OCI-M1 (cell line): ENCODE measurements at regions not wholly inside any gene's neighbourhood (a gene's known extent, or its start where the extent isn't known, plus 50 kb on each side); places are given as distances from the start of the nearest gene placed in this dataset.

Experiments used
- DNase-seq: peaks from one replicate; lab custom pipeline; 2025; lab: John Stamatoyannopoulos, UW

DNA sequence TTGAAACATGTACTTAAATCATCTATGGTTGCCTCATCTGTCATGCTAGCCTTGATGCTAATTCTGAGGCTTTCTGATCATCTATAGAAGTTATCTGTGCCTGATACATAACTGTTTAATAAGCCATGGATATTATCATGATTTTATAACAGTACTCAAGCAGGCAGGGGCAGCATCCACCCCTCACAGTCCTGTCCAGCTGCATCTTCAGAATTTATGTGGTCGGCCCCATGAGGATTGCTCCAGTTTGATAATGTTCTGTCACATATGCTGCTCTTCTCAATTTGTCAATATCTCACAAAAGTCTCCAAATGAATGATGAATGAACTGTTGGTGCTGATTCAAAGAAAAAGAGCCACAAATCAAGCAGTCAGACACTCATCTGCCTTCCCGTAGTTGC is 335.1 kb upstream of the POM121L12 start:
- DNase-seq = no peak

DNA sequence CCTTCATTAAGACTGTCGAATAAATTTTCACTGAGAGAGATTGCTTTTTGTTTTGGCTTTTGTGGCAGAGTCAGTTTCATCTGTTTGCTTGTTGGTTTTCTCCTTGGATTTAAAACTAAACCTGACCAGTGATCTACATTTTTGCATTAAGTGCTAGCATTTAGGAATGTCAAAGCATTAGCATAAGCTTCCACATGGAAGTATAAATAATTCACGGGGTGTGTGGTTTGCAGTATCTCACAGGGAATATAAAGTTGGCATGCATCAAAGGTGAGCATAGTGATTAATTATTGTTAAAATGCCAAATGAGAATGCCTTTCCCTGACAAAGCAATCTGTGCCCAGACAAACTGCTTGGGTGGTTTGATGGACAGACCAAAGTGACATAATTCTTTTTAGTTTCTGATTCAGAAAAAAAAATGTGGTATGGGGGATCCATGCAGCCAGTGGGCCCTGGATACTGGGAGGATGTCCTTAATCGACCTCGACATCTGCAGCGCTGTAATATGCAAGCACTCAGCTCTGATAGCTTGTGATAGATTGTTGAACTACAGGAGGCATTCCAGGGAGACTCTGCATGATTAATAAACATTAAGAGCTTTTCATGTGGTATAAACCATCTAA is 339.3 kb upstream of the POM121L12 start:
- DNase-seq = no peak

DNA sequence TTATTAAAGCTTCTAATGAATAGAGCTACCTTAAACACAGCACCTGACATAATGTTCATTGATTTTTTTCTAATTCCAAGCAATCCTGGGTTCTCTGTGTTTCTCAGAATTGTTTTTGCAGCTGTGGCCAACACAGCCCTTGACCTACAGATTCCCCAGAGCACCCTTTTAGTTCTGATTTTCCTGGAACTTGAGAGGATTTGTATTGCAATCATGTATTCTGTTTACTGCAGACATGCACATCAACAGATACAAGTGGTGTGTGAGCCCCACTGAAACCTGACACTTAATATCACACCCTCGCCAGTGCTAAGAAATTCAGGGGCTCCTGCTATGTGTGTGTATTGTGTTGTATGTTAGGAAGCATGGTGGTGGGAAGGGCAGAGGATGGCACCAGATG is 344.2 kb upstream of the POM121L12 start:
- no peak for DNase-seq

DNA sequence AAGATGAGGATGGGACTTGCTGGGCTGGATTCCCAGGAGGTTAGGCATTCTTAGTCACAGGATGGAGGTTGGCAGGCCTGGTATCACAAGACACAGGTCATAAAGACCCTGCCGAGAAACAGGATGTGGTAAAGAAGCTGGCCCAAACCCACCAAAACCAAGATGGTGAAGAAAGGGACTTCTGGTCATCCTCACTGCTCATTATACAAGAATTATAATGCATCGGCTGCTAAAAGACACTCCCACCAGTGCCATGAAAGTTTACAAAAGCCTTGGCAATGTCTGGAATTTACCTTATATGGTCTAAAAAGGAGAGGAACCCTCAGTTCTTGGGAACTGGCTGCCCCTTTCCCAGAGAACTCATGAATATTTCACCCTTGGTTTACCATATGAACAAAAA is 345.5 kb upstream of the POM121L12 start:
- no peak for DNase-seq

DNA sequence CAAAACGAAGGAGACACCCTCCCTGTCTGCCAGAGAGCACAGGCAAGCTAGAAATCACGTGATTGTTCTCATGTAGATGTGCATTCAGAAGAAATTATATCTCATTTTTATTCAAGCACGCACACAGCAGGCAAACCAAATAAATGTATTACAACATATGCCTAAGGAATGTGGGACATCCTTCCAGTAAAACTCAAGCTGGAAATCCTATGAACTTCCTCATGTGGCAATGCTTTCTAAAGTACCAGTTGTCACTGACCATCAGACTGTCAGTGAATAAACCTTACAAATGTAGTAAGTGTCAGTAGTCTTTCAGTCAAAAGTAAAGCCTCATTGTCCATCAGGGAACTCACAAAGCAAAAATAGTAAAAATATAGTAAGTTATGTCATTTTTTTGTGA is 350.1 kb upstream of the POM121L12 start:
- no peak for DNase-seq

DNA sequence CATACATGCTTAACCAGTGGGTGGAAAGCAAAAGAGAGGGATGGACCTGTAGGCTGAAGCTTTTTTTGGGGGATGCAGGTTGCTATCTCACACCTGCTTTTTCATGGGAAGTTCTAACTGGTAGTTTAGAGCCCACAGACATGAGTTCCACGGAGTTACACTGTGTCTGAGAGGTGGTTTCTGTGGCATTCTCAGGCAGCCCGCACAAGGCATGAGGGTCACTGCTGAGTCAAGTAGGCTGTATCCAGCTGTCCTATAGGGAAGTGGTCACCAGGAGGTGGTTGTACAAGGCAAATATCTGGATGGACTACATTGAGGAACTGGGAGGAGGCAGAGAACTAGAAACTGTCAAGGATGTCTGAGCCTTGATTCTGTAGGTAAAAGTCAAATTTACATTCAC is 351.0 kb upstream of the POM121L12 start:
- DNase-seq = no peak

DNA sequence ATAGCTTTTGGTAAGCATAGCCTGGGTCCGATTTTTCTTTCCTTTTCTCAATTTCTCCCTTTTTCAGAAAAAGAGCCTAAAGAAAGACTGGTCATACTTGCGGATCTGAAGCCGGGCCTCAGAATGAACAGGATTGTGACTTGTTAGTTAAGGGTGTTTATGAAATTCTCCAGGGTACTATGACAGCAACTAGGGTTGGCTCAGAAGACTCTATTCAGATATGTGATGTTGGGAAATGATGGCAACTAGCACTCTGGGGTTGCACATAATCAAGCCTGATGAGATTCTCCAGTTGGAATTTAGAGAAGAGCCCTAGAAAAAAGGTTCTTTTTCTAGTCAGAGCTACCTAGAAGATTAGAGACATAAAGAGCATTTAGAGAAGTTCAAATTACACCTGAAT is 352.4 kb upstream of the POM121L12 start:
- no peak for DNase-seq

DNA sequence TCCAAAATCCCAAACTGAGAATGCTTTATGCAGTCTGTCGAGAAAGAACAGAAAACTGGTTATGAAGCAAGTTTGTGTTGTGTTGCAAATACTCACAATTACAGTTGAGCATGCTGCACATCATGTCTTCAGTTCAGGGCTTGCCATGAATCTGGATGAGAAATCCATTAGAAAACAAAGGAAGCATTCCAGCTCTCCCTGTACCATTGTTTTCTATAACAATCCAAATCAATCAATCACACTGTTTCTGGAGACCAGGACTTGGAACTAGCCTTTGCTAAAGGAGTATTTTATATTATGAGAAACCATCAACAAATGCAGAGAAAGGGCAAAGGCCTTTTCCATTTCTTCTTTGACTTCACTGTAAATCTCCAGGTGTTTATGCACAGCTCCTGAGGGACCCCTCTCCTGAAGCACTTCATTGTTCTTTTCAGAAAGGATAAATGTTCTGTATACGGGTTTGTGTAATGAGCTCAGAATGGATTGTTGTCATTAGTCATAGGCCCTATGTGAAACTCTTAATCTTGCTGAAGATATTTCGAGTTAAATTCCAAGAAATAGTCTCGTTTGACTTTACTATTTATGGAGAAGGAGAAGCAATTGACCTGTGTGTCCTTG is 364.7 kb upstream of the POM121L12 start:
- no peak for DNase-seq

DNA sequence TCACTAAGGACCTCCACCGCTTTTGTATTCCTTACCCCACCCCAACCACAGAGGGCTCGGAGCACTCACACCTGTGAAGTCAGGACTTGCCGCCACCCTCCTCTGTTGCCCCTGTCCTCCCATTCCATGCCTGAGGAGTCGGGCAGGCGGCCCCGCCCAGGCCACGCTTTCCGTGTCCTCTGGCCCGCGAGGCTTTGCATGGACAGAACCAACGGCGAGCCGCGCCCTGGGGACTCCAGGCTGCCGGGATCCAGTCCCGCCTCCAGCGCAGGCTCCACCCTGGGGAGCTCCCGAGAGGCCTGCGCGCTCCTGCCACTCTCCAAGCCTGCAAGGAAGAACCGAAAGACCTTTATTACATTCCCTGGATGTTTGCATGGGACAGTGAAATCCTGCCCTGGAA is 366.4 kb upstream of the POM121L12 start:
- DNase-seq = no peak

DNA sequence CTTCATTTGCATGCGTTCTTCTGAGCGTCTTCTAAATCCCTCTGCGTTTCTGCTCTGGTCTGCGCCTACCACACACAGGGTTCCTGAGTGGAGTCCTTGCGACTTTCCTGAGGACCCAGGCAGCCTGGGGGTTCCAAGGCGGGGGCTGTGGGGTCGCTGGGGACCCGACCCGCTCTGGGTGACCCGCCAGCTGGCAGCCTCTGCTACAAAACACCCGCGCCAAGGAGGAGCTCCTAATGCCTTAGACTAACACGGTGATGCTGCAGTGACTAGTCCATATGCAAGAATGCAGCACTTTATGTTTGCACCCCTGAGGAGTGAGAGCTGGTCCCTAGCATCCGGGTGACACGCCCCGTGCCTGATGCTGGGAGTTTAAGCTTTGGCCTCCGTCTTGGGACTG is 367.0 kb upstream of the POM121L12 start:
- DNase-seq = no peak

DNA sequence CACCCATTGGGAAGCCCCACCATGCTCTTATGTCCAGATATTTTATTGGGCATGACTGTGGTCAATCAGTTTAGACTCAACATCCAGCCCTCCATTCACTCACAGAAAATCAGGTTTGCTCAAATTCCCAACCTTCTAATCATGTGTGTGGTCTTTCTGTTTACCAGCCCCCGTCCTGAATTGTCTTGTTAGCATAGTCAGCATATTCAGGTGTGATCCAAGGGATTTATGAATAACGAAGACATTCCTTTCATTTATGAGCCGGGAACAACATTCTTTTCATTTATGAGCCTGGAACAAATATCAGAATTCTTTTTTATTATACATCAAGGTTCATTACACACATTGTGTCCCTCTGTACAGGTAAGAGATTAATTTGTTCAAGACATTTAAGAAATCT is 376.3 kb upstream of the POM121L12 start:
- DNase-seq = no peak

DNA sequence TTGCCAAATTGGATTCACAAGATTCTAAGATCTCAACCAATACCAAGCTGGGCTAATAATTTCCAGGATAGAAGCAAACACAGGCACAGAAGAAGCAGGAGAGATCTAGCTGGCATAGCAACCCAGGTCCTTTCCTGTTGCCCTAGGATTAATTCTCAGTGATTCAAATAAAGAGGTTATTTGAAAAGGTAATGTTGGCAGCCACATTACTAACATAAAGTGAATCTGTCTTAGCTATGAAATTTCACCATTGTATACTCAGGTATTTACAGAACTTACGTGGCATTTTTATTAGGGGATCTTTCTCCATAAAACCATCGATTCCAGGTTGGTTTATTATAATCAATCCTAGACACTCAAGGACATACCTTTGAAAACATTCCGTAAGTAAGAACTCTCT is 379.3 kb upstream of the POM121L12 start:
- no peak for DNase-seq

DNA sequence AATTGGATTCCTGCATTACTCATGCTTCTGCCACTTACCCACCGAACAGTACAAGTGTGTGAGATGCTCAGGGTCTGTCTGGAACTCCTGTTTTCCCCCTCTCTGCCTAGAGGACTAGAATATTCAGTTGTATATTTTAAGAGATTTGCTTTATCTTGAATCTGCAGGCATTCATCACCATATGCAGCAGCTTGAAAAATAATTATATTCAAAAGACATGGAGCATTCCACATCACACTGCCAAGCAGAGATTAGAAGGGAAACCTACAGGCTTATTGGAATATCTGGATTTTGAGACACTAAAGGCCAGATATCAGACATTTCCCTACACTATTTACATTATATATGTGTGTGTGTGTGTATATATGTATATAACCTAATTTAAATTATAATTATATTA is 382.8 kb upstream of the POM121L12 start:
- DNase-seq = no peak

DNA sequence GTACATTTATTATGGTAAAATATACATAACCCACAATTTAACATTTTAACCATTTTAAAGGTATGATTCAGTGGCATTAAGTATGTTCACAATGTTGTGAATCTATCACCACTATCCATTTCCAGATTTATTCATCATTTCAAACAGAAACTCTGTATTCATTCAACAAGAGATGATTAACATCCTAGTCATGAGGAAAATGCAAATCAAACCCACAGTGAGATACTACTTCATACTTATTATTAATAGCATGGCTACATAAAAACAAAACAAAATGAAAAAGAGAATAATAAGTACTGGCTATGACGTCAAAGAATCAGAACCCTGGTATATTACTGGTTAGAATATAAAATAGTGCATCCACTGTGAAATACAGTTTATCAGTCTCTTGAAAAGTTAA is 386.6 kb upstream of the POM121L12 start:
- no peak for DNase-seq

DNA sequence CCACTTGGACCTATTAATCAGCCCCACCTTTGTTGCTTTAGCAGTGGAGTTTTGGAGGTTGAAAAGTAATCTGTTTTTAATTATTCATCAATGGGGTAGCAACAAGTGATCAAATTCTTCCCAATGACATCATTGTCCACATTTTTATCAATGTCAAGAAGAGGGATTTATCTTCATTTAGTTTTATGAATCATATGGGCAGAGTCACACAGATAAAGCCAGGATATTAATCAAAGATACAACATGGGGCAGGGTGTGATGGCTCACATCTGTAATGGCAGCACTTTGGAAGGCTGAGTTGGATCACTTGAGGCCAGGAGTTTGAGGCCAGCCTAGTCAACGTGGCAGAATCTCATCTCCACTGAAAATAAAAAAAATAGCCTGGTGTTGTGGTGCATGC is 388.4 kb upstream of the POM121L12 start:
- DNase-seq = no peak

DNA sequence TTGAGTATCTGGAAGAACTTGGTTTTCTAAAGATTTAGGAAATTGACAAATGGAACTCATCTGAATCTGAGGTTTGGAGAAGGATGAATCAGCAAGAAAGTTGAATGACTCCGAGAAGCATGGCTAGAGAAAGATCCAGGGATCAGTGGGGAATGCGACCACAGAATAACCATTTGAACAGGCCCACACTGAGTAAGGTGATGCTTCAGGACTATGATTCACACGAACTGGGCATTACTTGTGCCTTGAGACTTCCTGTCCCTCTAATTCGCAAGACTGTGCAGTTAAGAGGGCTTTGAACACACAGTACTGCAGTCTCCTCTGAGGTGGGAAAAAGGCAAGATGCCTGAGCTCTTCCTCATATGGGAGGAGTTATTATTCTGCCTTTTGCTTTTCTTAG is 395.5 kb upstream of the POM121L12 start:
- DNase-seq = no peak

DNA sequence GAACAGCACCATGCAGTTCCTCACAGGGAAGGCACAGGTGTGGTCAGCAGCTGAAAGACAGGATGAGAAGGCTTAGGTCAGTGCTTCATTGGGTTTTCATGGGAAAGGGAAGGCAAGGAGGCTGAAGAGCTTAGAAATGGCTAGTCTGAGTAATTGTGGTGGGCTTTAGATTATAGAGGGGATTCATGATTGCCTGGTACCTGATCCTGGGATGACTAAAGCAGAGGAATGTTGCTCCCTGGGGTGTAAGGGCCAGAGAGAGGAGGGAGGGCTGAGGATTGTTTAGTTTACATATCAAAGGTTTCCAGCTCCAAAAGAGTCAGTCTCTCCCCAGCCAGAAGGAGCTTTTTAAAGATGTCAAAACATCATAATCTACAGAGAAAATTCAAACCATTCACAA is 396.3 kb upstream of the POM121L12 start:
- no peak for DNase-seq

DNA sequence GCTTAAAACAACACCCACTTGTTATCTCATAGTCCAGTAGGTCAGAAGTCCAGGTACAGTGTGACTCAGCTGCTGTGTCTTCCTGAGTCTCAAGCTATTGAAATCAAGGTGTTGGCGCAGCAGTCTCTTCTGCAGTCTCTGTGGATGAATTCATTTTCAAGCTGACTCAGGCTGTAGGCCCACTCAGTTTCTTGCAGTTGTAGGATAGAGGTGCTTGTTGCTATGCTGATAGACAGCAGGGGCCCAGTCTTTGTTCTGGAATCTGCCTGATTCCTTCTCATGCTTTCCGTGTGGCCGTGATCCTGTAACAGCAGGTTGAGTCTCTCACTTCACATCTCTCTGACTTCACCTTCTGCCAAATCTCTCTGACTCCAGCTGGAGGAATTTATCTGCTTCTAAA is 400.4 kb upstream of the POM121L12 start:
- DNase-seq = no peak

DNA sequence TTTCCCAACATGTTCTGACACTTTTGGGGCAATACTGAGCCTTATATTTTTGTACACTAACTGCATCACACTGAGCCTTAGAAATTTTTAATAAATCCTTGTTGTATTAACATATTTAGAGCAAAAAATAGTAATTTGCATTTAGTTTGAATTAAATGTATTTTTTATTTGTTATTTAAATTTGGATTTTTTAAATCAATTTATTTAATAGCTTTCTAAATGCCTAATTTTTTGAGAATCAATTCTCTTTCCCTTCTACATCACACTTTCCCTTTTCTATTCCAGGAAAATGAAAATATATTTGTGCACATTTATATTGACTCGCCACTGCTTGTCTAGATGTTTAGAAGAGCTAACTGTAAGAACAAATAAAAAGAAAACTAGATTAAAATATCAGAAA is 414.6 kb upstream of the POM121L12 start:
- DNase-seq = no peak

DNA sequence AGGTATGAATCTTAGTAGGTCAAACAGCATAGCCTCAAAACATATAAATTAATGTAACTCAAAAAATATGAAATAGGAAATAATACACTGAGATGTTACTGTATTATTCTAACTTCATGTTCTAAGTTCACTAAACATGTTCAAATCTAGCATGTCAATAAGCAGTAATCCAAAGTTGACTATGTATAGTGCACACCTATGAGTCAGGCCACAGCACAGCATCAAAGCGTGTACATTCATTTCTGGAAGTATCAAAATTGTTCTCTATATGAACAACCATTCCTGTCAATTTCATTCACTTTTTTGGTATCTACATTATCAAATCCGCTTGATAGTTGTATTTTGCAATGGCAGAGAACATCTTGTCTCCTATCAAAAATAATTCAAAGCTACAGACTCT is 418.9 kb upstream of the POM121L12 start:
- DNase-seq = no peak

DNA sequence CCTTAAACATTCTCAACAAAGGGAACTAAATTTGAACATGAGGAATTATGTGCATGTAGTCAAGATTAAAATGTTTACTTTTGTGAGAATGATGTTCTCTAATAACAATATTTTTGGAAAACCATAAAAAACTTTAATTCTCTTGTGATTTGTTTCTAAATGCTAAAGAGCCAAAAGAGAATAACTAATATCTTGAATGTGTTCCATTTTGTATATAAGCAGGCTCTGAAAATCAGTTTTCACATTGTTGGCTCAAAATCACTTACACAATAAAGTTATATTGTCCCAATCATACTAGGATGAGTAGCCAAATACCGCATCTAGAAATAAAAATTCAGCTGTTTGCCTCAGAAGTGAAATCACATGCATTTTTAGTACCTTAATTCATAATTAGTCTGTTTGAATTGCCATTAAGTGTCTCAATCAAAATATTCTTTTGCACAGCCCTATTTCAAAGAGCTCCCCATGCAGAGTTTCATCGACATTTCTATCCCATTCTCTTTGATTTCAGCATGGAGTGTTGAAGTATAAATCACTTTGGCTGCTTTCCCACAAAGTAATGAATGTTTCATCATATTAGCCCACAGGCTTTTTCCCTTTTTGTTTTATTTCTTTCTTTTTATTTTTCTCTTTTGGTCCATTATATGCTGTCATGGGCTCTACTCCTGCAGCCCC is 420.3 kb upstream of the POM121L12 start:
- DNase-seq = no peak

DNA sequence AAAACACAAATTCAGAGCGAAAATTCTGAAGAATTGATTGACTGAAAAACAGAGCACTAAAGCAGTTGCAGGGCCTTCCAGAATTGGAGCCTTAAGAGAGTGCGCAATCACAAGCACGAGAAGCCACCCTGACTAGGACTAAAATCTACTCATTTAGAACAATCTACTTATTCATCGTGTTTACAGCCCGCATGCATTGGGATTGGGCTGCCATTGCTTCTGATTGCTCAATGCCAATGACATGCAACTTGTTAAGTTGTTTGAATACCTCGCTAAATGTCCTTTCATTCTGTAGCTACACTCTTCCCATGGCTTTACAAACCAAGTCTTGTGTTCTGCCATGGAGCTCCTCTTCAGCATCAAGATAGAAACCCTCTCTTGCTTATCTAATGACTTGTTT is 425.9 kb upstream of the POM121L12 start:
- no peak for DNase-seq

DNA sequence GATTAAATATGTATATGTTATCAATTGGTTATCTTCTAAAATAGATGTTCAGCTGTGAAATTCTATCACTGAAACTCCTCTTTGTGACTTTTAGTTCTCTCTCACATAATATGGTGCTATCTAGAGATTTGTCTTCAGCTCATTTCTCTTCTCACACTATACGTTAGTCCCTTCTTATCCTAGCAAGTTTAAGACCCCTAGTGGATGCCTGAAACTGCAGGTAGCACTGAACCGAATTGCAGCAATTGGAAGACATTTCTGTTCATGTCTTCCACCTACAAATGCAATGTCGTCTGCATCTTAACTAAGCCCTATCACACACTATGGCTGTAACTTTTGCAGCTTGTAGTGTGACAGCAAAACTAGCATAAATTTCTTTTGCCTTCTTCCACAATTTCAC is 442.7 kb upstream of the POM121L12 start:
- DNase-seq = no peak

DNA sequence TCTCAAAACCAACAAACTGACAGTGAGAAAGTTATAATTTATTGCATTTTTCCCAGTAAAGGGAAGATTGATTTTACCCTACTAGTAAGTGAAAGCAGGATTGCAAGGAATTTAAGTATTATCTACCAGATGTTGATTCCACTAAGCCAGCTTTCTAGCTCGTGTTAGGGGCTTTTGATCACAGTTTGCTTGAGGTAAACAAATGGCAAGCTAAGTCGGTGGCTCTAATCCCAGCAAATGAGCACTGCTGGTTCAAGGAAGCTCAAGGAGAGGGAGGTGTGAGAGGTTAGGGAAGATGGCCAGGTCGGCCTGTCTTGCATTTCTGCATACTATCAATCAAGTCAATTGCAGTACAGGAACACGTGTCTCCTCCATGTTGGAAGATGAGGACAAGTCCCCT is 448.7 kb upstream of the POM121L12 start:
- DNase-seq = no peak
